NT2/D1 (cell line): ENCODE measurements at regions not wholly inside any gene's neighbourhood (a gene's known extent, or its start where the extent isn't known, plus 50 kb on each side); places are given as distances from the start of the nearest gene placed in this dataset.

ENCODE experiments used
- SUZ12 ChIP-seq: IDR thresholded peaks from 2 replicates; pipeline ENCODE4 v1.6.1; 2011; ENCODE audit not compliant: insufficient read length, insufficient read depth; ENCODE audit errors: extremely low read depth
- YY1 ChIP-seq: IDR thresholded peaks from 2 replicates; pipeline ENCODE4 v1.6.1; 2011; ENCODE audit not compliant: insufficient read length, insufficient read depth
- ZNF274 ChIP-seq: IDR thresholded peaks from 2 replicates; pipeline ENCODE4 v1.6.1; 2011; ENCODE audit warnings: mild to moderate bottlenecking, low read depth, low read length

GRCh38 chr16:52051414-52052172 is 495.4 kb downstream of the TOX3 start:
- no peak for TF ChIP-seq ZNF274
- TF ChIP-seq YY1 = no peak
- no peak for TF ChIP-seq SUZ12
